OCI-LY3 (cell line): ENCODE measurements at regions not wholly inside any gene's neighbourhood (a gene's known extent, or its start where the extent isn't known, plus 50 kb on each side); places are given as distances from the start of the nearest gene placed in this dataset.
A peak's percentile ranks its signal among the peaks of the same experiment; 100 is the strongest.

Experiments used
- H2AFZ ChIP-seq: fragments of 200-600, 300-600 bp; shearing (Covaris generic); 2 replicates; pipeline ENCODE4 v1.6.0; 2014; ENCODE audit warnings: antibody characterized with exemption, low read depth, low read length
- H3K27ac ChIP-seq: fragments of 200-600, 300-600 bp; sonication (generic); 2 replicates; pipeline ENCODE4 v1.5.1; 2014; ENCODE audit warnings: mild to moderate bottlenecking, low read length, moderate library complexity, mixed read lengths
- H3K27me3 ChIP-seq: fragments of 200-600, 300-600 bp; sonication (generic); 2 replicates; pipeline ENCODE4 v1.6.1; 2014; ENCODE audit warnings: low read depth, low read length, mixed read lengths
- H3K36me3 ChIP-seq: fragments of 200-600, 300-600 bp; sonication (generic); replicated peaks from 2 replicates; pipeline ENCODE3; 2014; ENCODE audit warnings: low read depth, low read length, mixed read lengths
- H3K4me1 ChIP-seq: fragments of 300-600, 200-600 bp; sonication (generic); 2 replicates; pipeline ENCODE4 v1.6.1; 2014; ENCODE audit warnings: low read length, mixed read lengths
- H3K4me2 ChIP-seq: fragments of 200-600, 300-600 bp; sonication (generic); 2 replicates; pipeline ENCODE4 v1.6.1; 2014; ENCODE audit warnings: low read length, mixed read lengths
- H3K4me3 ChIP-seq: fragments of 300-600, 200-600 bp; sonication (generic); 2 replicates; pipeline ENCODE4 v1.5.1; 2014; ENCODE audit warnings: antibody characterized with exemption, mild to moderate bottlenecking, low read length, moderate library complexity
- H3K79me2 ChIP-seq: fragments of 300-600, 200-600 bp; shearing (Covaris generic); 2 replicates; pipeline ENCODE4 v1.6.1; 2014; ENCODE audit warnings: mild to moderate bottlenecking, low read length, mixed read lengths
- H3K9ac ChIP-seq: fragments of 300-600, 200-600 bp; shearing (Covaris generic); 2 replicates; pipeline ENCODE4 v1.6.0; 2014; ENCODE audit warnings: mild to moderate bottlenecking, low read length, moderate library complexity
- H3K9me3 ChIP-seq: fragments of 200-600, 300-600 bp; shearing (Covaris generic); 2 replicates; pipeline ENCODE4 v1.6.1; 2014; ENCODE audit warnings: low read length, mixed read lengths; ENCODE audit not compliant: insufficient read depth
- H4K20me1 ChIP-seq: fragments of 200-600, 300-600 bp; sonication (generic); 2 replicates; pipeline ENCODE4 v1.6.1; 2016; ENCODE audit warnings: low read length, mixed read lengths; ENCODE audit not compliant: insufficient read depth
- EZH2phosphoT487 ChIP-seq: fragments of 200-600 bp; shearing (Covaris generic); IDR thresholded peaks from 2 replicates; pipeline ENCODE4 v1.6.1; 2018; ENCODE audit warnings: antibody characterized with exemption, mixed run types, low read depth
- TF ChIP-seq, protein P1 (sequence below): fragments of 200-600, 300-600 bp; sonication (generic); IDR thresholded peaks from 2 replicates; pipeline ENCODE4 v1.5.1; 2014; ENCODE audit warnings: antibody characterized with exemption, low read length, low read depth

DNA sequence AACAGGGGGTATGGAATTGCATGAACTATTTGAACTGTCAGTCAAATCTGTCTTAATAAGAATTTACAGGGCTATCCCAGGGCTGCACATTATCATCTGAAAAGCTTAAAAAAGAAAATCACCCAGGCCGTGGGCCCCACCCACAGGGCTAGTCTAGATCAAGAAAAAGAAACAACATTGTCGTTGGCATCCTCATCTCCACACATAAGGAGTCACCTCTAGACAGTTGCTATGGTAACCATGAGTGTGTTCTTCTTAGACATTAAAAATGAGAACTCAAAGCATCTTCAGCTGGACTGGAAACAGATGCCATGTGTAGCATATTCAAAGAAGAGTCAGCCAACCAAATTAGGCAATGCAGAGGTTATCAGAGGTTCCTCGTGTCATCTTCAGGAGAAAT is 72.3 kb upstream of the CPO start:
- TF ChIP-seq, protein P1, sequence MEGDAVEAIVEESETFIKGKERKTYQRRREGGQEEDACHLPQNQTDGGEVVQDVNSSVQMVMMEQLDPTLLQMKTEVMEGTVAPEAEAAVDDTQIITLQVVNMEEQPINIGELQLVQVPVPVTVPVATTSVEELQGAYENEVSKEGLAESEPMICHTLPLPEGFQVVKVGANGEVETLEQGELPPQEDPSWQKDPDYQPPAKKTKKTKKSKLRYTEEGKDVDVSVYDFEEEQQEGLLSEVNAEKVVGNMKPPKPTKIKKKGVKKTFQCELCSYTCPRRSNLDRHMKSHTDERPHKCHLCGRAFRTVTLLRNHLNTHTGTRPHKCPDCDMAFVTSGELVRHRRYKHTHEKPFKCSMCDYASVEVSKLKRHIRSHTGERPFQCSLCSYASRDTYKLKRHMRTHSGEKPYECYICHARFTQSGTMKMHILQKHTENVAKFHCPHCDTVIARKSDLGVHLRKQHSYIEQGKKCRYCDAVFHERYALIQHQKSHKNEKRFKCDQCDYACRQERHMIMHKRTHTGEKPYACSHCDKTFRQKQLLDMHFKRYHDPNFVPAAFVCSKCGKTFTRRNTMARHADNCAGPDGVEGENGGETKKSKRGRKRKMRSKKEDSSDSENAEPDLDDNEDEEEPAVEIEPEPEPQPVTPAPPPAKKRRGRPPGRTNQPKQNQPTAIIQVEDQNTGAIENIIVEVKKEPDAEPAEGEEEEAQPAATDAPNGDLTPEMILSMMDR: no peak
- no peak for TF ChIP-seq EZH2phosphoT487
- no peak overlapping the region for H3K9ac ChIP-seq
- H3K4me1 ChIP-seq: peaks cover 22% of the 10 kb centered on the region
- H4K20me1 ChIP-seq: no peaks in the 10 kb centered on the region
- no peaks in the 10 kb centered on the region; the same call in 1 of the 2 replicates for H3K27me3 ChIP-seq
- H3K4me2 ChIP-seq: no peak overlapping the region
- H3K36me3 ChIP-seq: no peaks in the 10 kb centered on the region
- H3K9me3 ChIP-seq: no peaks in the 10 kb centered on the region
- no peak overlapping the region for H2AFZ ChIP-seq
- no peaks in the 10 kb centered on the region for H3K79me2 ChIP-seq
- H3K27ac ChIP-seq: no peak overlapping the region
- no peak overlapping the region for H3K4me3 ChIP-seq

- no peak overlapping the region for H3K4me3 ChIP-seq
- TF ChIP-seq, protein P1: no peak
- no peak for TF ChIP-seq EZH2phosphoT487
- H3K27ac ChIP-seq: no peak overlapping the region
Measured at GRCh38 chr2:206869824-206870495, 69.4 kb upstream of the CPO start.

DNA sequence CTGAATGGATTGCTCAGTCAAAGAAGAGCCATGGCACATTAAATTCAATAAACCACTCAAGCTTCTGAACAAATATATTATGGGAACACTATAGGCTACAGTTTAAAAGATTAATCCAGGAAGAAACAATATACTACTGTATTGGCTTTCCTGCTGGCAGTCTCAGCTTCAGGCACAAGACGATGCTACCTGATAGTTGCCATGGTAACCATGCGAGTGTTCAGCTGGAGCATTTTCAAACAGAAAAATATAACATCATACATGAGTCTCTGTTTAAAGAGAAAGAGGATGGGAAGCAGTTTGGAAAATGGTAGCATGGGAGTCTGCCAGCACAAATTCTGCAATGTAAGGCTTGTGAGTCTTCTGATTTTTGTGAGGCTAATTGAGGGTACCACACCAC is 65.9 kb upstream of the CPO start:
- Histone ChIP-seq H3K9me3 (no peaks in the 10 kb centered on the region), H4K20me1 (no peaks in the 10 kb centered on the region), H3K27ac (no peak overlapping the region), H3K9ac (no peak overlapping the region), H3K27me3 (no peaks in the 10 kb centered on the region), H3K79me2 (no peaks in the 10 kb centered on the region), H3K4me2 (no peak overlapping the region), H3K4me3 (no peak overlapping the region), H3K4me1 (peaks cover 31% of the 10 kb centered on the region), H3K36me3 (no peaks in the 10 kb centered on the region), H2AFZ (no peak overlapping the region)
- TF ChIP-seq, protein P1: no peak
- TF ChIP-seq EZH2phosphoT487: no peak

More at GRCh38 chr2:206869824-206870495, 69.4 kb upstream of the CPO start:
- H3K27me3 ChIP-seq: no peaks in the 10 kb centered on the region; the same call in 1 of the 2 replicates
- H4K20me1 ChIP-seq: no peaks in the 10 kb centered on the region
- H3K79me2 ChIP-seq: no peaks in the 10 kb centered on the region
- peaks cover 31% of the 10 kb centered on the region for H3K4me1 ChIP-seq
- no peak overlapping the region for H2AFZ ChIP-seq
- H3K36me3 ChIP-seq: no peaks in the 10 kb centered on the region
- H3K4me2 ChIP-seq: peak overlapping the region; percentile 44
- no peak overlapping the region for H3K9ac ChIP-seq
- no peaks in the 10 kb centered on the region for H3K9me3 ChIP-seq

DNA sequence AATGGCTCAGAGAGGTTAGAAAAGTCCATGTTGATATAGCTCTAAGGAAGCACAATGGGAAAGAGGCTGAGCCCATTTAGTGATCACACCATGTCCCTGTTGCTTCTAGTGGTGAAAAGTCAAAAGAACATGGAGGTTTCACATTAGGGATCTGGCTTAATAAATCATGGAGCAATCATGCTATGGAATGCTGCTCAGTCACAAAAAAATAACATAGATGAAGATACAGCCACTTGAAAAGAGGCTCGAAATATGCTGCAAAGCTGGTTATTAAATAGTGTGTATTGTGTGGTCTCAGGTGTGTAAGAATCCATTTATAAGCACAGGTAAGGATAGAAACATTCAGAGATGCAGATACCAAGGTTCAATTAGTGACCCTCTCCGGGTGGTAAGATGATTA is 63.6 kb upstream of the CPO start:
- Histone ChIP-seq H4K20me1 (no peaks in the 10 kb centered on the region), H3K4me2 (no peak overlapping the region), H3K9me3 (no peaks in the 10 kb centered on the region), H3K27me3 (no peaks in the 10 kb centered on the region), H3K9ac (no peak overlapping the region), H3K4me1 (peaks cover 22% of the 10 kb centered on the region), H3K36me3 (no peaks in the 10 kb centered on the region), H2AFZ (no peak overlapping the region), H3K4me3 (no peak overlapping the region), H3K79me2 (no peaks in the 10 kb centered on the region), H3K27ac (no peak overlapping the region)
- no peak for TF ChIP-seq EZH2phosphoT487
